Central memory CD4-positive, alpha-beta T cell (primary cell): ENCODE measurements at regions not wholly inside any gene's neighbourhood (a gene's known extent, or its start where the extent isn't known, plus 50 kb on each side); places are given as distances from the start of the nearest gene placed in this dataset.
A peak's percentile ranks its signal among the peaks of the same experiment; 100 is the strongest.

Experiments
- DNase-seq: peaks from one replicate; pipeline ENCODE4 v3.0.0; 2022

- DNase-seq, result no peak
Observed at GRCh38 chr17:77883213-77883650, 75.3 kb upstream of the TNRC6C start.

- DNase-seq, result peak; percentile 23
Observed at GRCh38 chr17:77884019-77884418, 74.5 kb upstream of the TNRC6C start.

DNA sequence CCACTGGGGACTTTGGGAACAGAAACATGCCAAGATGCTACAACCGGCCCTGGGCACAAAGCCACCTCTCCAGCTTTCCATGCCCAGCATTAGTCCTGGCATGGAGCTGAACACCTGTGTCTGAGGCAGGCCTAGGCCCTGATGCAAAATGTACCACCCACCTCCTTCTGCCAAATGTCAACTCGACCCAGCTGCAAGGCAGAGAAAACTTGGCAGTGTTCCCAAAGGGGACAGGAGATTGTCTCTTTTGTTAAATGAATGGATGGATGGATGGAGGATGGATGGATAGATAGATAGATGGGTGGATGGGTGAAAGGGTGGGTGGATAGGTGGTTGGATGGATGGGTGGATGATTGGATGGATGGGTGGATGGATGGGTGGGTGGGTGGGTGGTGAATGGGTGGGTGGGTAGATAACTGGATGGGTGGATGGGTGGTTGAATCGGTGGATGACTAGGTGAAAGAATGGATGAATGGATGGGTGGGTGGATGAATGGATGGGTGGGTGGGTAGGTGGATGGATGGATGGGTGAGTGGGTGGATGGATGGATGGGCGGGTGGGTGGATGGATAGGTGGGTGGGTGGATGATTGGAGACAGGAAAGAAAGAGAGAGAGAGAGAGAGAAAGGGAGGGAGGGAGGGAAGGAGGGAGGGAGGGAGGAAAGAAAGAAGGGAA lies 73.4 kb upstream of the TNRC6C start:
- no peak for DNase-seq

DNA sequence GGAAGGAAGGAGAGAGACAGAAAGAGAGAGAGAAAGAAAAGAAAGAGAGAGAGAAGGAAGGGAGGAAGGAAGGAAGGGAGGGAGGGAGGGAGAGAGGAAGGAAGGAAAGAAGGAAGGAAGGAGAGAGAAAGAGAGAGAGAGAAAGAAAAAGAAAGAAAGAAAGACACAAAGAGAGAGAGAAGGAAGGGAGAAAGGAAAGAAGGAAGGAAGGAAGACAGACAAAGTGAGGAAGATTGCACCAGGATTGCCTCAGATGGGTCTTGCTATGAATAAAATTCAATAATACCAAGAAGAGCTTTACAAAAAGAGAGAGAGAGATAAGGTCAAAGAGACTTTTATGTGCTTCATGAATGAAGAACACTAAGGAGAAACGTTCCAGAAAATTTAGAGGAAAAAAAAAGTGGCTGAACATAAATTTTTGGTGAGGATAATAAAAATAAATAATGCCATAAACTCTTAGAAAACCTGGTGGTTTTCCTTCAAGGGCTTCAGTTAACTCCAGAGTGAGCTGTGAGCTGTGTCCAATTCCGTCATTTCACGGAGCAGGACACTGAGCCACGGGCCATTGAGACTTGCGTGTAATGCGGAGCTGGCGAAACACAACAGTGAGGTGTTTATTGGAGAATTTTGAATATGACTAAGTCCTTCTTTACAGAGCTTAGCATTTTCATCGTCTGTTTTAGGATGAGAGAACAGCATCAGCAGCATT lies 72.7 kb upstream of the TNRC6C start:
- no peak for DNase-seq

- no peak for DNase-seq
Observed at GRCh38 chr17:77886387-77886728, 72.1 kb upstream of the TNRC6C start.

GRCh38 chr17:77887110-77887463 lies 71.4 kb upstream of the TNRC6C start:
- DNase-seq, result no peak

DNA sequence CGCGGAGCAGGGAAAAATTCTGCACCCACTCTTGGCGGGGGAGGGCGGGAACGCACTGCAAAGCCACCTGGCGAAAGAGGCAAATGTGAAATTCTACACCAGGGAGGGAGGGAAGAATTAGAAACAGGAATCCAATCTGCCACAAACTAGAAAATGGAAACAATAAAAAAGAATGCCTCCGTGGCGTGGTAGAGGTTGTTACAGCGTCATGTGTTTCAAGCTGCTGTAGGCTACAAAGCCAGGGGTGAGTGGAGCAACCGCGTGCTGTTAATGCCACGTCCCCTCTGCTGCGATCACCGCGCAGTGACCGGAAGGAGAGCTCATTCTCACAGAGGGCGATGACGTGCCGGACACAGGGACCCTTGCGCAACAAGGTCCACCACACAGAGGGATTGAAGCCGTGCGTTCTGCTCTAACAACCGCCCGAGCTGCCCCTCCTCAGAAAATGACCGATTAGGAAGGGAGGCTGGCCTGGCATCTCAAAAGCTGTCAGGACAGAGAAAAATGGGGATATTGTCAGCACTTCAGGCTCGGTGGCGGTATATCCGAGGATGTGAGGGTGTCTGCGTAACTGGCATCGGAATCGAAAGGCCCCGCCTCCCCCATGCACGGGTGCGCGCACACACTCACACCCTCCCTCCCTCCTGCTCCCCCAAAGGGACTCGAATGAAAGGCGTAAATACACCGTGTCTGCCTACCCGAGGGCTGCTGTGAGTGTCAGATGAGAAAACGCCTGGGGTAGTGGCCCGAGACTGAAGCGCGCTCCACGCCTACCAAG lies 70.8 kb upstream of the TNRC6C start:
- peak; percentile 84 for DNase-seq

DNA sequence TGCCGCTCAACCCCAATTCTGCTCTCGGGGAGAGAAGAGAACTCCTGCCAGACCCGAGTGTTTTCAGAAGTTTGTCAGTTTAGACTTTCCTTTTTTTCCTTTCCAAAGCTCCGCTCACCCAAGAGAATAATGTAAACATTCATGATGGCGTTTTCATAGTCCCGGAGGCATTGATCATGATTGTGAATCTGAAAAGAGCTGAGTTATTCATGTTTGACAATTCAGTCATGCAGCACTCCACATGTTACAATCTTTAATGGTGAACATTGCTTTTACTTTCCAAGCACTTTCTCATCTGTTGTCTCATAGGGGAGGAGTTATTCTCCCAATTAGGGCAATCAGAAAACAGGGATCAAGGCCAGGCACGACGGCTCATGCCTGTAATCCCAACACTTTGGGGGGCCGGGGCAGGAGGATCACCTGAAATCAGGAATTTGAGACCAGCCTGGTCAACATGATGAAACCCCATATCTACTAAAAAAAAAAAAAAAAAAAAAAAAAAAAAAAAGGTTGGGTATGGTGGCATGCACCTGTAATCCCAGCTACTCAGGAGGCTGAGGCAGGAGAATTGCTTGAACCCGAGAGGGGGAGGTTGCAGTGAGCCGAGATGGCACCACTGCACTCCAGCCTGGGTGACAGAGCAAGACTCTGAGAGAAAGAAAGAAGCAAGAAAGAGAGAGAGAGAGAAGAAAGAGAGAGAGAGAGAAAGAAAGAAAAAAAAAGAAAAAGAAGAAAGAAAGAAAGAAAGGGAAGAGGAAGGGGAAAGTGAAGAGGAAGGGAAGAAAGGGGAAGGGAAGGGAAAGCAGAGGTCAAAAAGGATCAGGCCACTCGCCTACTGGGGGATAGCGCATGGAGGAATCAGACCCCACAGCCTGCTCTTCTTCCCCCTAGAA lies 70.0 kb upstream of the TNRC6C start:
- no peak for DNase-seq

GRCh38 chr17:77889135-77889505 lies 69.4 kb upstream of the TNRC6C start:
- DNase-seq, result no peak

DNA sequence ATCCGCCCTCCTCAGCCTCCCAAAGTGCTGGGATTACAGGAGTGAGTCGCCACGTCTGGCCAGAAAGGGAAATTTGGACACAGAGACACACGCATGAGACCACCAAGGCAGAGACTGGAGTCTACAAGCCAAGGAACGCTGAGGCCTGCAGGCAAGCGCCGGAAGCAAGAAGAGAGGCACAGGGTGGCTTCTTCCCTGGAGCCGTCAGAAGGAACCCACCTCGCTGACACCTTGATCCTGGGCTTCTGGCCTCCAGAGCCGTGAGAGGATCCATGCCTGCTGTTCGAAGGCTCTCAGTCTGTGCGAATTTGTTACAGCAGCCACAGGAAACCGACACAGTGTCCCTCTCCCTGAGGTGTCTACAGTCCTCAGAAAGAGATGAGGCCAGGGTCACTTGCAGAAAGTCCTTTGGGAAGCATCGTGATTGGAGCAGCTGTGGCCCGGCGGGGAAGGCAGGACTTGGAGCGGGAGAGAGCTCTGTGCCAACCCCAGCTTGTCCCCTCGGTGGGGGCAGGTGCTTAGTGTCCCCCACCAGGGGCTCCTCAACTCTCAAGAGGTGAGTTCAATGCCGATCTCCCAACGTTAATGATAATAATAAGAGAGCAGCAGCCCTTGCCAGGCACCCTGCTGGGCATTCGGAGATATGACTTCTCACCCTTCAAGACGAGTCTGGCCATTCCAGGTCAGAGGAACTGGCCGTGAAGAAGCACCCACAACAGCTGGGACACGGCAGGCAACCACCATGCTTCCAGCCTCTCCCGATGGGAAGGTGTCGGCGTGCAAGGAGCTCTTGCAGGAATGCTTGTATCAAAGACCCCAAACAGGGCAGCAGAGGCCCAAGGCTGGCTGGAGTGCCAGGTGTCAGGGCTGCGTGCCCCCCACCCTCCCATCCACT lies 68.4 kb upstream of the TNRC6C start:
- no peak for DNase-seq

DNA sequence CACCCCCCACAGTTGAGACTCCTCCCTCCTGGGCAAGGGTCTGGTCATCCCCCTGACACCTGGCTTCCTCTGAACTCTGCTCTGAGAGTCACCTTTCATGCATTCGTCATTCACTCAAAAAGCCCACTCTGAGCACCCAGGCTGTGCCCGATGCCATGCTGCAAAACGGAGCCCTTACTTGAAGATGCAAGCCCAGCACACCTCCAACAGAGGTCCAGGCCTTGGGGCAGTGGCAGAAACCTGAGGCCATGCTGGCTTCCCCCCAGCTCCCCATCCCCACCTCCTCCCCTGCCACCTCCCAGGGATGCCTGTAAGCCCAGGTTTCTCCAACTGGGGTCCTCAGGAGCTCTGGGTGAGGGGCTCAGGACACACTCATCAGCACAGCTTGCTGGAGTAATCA lies 67.7 kb upstream of the TNRC6C start:
- DNase-seq, result no peak

- DNase-seq, result no peak
Observed at GRCh38 chr17:77891602-77892001, 66.9 kb upstream of the TNRC6C start.

- DNase-seq, result no peak
Observed at GRCh38 chr17:77892031-77892430, 66.5 kb upstream of the TNRC6C start.

GRCh38 chr17:77892469-77893143 lies 65.9 kb upstream of the TNRC6C start:
- no peak for DNase-seq

DNA sequence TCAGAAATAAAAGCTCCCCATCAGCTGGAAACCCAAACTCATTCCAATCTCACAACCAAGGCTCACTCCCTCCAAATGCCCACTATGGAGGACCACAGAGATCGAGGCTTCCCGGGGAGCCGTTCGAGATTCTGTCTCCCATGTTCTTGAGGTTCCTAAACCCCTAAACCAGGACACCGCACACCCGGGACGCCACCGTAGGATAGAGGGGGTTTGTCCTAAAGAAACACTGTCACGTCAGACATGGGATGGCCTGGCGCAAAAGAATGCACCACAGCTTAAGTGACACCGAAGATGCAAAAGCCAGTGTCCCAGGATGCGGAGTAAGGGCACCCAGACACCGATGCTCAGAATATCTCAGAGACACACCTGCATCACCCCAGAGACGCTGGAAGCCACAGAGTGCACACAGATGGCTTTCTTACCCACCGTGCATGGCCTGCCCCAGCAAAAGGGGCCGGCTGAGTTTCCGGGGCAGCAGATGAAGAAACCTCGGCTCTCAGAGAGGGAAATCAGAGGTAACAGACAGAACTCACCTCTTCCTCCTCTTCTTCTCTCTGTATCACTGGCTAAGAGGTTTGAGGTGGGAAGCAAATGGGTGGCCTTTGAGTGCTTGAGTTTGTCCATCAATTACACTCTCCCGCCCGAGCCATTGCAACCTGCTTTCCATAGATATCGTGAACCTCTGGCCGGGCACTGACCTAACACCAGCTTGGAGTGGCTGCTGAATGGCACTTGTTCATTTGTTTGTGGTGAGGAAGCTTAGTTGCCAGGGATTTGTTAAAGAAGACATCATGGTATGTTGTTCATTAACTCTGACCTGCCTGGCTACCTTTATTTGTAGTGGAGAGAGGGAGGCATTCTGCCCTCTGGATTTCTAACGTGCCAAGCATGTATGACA lies 65.1 kb upstream of the TNRC6C start:
- DNase-seq, result no peak

DNA sequence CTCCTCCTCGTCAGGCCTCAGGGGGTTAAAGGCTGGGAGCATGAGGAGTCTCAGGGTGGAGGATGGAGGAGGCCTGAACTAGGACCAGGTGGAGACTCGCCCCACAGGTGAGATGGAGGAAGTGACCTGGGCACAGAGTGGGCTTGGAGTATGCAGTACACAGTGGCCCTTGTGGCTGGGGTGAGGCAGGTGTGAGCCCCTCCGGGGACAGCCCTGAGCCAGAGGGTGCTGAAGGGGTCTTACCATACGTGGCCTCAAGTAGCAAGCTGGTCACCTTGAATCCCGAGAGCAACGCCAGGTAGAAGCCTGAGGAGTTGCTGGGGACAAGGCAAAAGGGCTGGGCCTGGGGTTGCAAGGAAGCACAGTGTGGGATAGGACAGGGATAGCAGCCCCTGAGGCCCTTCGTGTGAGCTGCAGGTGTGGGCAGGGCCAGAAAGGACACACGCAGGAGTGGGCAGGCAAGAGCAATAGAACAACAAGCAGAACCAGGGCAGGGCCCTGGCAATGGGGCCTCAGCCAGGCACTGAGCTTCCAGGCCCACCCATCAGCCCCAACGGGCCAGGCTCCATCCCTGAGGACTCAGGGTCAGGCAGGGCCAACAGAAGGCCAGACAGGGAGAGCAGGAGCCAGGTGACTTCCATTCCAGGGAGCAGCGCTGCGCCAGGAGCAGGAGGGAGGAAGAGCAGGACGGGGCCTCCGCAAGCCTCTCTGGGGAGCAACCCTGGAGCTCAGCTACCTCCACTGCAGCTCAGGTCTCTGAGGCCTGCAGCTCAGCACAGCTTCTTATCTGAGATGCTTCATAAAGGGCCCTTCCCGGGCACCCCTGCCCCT lies 64.2 kb upstream of the TNRC6C start:
- no peak for DNase-seq

GRCh38 chr17:77897741-77898301 lies 60.7 kb upstream of the TNRC6C start:
- DNase-seq, result no peak

- no peak for DNase-seq
Observed at GRCh38 chr17:77898521-77899434, 59.7 kb upstream of the TNRC6C start.
